ENCODE measurements at regions not wholly inside any gene's neighbourhood (a gene's known extent, or its start where the extent isn't known, plus 50 kb on each side); places are given as distances from the start of the nearest gene placed in this dataset.

DNA sequence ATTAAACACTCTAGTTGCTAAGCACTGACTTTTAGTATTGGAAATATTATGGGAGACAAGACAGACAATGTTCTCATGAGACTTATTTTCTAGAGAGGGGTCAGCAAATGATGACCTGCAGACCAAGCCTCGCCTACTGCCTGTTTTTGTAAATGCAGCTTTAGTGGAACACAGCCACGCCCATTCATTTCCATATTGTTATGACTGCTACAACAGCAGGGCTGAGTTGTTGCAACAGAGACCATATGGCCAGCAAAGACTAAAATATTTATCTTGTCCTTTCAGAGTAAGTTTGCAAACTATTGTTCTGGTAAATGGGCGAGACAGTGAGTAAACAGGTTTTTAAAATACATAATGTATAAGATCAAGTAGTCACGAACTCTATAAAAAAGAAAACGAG, 570.2 kb downstream of the NTRK3 start:
- TF ChIP-seq EHF (CRISPR knock-in tag; IDR thresholded peaks at IDR 0.05) (no peak), RAD21 (conservative IDR thresholded peaks at IDR 0.05 in 1 of 2, IDR thresholded peaks at IDR 0.05 in 1 of 2) (no peak), BHLHE40 (IDR thresholded peaks at IDR 0.05; ENCODE audit: low read depth, low read length) (no peak), RNF2 (IDR thresholded peaks at IDR 0.05; ENCODE audit: borderline replicate concordance, low read depth) (no peak), JUN (IDR thresholded peaks at IDR 0.05) (no peak), MAFK (IDR thresholded peaks at IDR 0.05; ENCODE audit: partially characterized antibody) (no peak), ZSCAN20 (CRISPR knock-in tag; IDR thresholded peaks at IDR 0.05) (no peak), RFX5 (IDR thresholded peaks at IDR 0.05) (no peak), ZFP36 (IDR thresholded peaks at IDR 0.05; ENCODE audit: borderline replicate concordance, partially characterized antibody) (no peak), HEYL (CRISPR knock-in tag; IDR thresholded peaks at IDR 0.05) (no peak), RCOR1 (IDR thresholded peaks at IDR 0.05; ENCODE audit: low read depth, low read length) (no peak), KDM5A (IDR thresholded peaks at IDR 0.05) (no peak), CEBPB (IDR thresholded peaks at IDR 0.05) (no peak)
- TF ChIP-seq, protein P1, sequence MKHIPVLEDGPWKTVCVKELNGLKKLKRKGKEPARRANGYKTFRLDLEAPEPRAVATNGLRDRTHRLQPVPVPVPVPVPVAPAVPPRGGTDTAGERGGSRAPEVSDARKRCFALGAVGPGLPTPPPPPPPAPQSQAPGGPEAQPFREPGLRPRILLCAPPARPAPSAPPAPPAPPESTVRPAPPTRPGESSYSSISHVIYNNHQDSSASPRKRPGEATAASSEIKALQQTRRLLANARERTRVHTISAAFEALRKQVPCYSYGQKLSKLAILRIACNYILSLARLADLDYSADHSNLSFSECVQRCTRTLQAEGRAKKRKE (CRISPR knock-in tag; IDR thresholded peaks at IDR 0.05; ENCODE audit: low read depth), result no peak
- TF ChIP-seq, protein P2, sequence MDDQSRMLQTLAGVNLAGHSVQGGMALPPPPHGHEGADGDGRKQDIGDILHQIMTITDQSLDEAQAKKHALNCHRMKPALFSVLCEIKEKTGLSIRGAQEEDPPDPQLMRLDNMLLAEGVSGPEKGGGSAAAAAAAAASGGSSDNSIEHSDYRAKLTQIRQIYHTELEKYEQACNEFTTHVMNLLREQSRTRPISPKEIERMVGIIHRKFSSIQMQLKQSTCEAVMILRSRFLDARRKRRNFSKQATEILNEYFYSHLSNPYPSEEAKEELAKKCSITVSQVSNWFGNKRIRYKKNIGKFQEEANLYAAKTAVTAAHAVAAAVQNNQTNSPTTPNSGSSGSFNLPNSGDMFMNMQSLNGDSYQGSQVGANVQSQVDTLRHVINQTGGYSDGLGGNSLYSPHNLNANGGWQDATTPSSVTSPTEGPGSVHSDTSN (IDR thresholded peaks at IDR 0.05), result no peak
- TF ChIP-seq, protein P3, sequence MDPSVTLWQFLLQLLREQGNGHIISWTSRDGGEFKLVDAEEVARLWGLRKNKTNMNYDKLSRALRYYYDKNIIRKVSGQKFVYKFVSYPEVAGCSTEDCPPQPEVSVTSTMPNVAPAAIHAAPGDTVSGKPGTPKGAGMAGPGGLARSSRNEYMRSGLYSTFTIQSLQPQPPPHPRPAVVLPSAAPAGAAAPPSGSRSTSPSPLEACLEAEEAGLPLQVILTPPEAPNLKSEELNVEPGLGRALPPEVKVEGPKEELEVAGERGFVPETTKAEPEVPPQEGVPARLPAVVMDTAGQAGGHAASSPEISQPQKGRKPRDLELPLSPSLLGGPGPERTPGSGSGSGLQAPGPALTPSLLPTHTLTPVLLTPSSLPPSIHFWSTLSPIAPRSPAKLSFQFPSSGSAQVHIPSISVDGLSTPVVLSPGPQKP (IDR thresholded peaks at IDR 0.05; ENCODE audit: low read depth, low read length), result no peak
- Histone ChIP-seq H3K4me2 (no peak overlapping the region), H3K9me3 (no peaks in the 10 kb centered on the region; the same call in 2 of the 3 replicates), H3K4me3 (no peak overlapping the region), H3K27ac (no peak overlapping the region), H3K4me1 (no peaks in the 10 kb centered on the region)
- no peak for FAIRE-seq
- CTCF ChIA-PET, result interaction anchor here (1.7 kb wide), 2 partner anchors 8 to 79 kb away, joined by 5 to 6 read pairs; no protein-coding TSS in a partner anchor
- ATAC-seq, result no peak
- WGBS (ENCODE audit: missing lambda C conversion rate), result 10% methylated on average over 5 of the region's 5 CpGs
- DNase-seq (ENCODE audit: low read depth in 1 of 2, low spot score in 1 of 2), result no peak
- POLR2A ChIA-PET, result no interaction called here

DNA sequence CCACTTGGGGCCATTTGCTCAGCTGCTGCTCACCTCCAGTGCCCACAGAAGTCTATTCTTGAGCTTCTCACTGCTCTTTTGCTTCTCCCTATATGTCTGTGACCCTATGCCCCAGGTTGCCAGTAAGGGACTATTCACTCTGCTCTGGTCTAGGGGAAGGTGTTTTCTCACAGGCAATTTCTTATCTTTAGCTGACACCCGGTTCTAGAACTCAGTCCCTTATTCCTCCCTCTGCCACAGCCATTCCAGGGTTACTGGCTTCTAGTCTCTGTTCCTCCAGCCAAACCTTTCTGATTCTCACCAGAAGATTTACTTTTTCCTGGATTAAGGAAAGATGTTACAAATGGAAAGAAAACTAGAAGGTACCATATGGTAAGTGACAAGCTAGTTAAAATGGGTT, 574.0 kb downstream of the NTRK3 start:
- ChIA-PET CTCF (no interaction called here), POLR2A (no interaction called here)
- 0 out of 3 replicates have a peak, but pooled peaks cover 5% of the 10 kb centered on the region for H3K4me1 ChIP-seq
- H3K27ac ChIP-seq, result no peak overlapping the region
- H3K4me2 ChIP-seq, result no peak overlapping the region
- no peak overlapping the region for H3K4me3 ChIP-seq
- 0 out of 3 replicates have a peak, but pooled peaks cover 4% of the 10 kb centered on the region for H3K9me3 ChIP-seq
- FAIRE-seq (no peak), ATAC-seq (no peak), DNase-seq (ENCODE audit: low read depth in 1 of 2, low spot score in 1 of 2) (no peak)
- 3% methylated on average over 1 of the region's 1 CpG for WGBS (ENCODE audit: missing lambda C conversion rate)
- TF ChIP-seq, protein P4, sequence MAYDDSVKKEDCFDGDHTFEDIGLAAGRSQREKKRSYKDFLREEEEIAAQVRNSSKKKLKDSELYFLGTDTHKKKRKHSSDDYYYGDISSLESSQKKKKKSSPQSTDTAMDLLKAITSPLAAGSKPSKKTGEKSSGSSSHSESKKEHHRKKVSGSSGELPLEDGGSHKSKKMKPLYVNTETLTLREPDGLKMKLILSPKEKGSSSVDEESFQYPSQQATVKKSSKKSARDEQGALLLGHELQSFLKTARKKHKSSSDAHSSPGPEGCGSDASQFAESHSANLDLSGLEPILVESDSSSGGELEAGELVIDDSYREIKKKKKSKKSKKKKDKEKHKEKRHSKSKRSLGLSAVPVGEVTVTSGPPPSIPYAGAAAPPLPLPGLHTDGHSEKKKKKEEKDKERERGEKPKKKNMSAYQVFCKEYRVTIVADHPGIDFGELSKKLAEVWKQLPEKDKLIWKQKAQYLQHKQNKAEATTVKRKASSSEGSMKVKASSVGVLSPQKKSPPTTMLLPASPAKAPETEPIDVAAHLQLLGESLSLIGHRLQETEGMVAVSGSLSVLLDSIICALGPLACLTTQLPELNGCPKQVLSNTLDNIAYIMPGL (CRISPR knock-in tag; IDR thresholded peaks at IDR 0.05; ENCODE audit: borderline replicate concordance), result no peak
- TF ChIP-seq, protein P1 (CRISPR knock-in tag; IDR thresholded peaks at IDR 0.05; ENCODE audit: low read depth), result no peak
- TF ChIP-seq FOSL2 (IDR thresholded peaks at IDR 0.05), result no peak
- no peak for TF ChIP-seq FOSL2 (CRISPR knock-in tag; IDR thresholded peaks at IDR 0.05)
- TF ChIP-seq GATA3 (IDR thresholded peaks at IDR 0.05; ENCODE audit: borderline replicate concordance), result no peak
- TF ChIP-seq, protein P5, sequence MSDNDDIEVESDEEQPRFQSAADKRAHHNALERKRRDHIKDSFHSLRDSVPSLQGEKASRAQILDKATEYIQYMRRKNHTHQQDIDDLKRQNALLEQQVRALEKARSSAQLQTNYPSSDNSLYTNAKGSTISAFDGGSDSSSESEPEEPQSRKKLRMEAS (IDR thresholded peaks at IDR 0.05), result no peak
- TF ChIP-seq POLR2A (IDR thresholded peaks at IDR 0.05; ENCODE audit: low read length), result no peak
- no peak for TF ChIP-seq RCOR1 (IDR thresholded peaks at IDR 0.05; ENCODE audit: low read depth, low read length)
- TF ChIP-seq, protein P6, sequence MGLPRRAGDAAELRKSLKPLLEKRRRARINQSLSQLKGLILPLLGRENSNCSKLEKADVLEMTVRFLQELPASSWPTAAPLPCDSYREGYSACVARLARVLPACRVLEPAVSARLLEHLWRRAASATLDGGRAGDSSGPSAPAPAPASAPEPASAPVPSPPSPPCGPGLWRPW (IDR thresholded peaks at IDR 0.05), result no peak
- no peak for TF ChIP-seq MYC (IDR thresholded peaks at IDR 0.05; ENCODE audit: borderline replicate concordance, low read length)
- TF ChIP-seq FOXS1 (CRISPR knock-in tag; IDR thresholded peaks at IDR 0.05), result no peak
- TF ChIP-seq HDAC2 (IDR thresholded peaks at IDR 0.05), result no peak
- TF ChIP-seq KDM1A (IDR thresholded peaks at IDR 0.05; ENCODE audit: low read depth), result no peak
- TF ChIP-seq SREBF2 (IDR thresholded peaks at IDR 0.05), result no peak
- TF ChIP-seq, protein P3 (IDR thresholded peaks at IDR 0.05; ENCODE audit: low read depth, low read length), result no peak
- no peak for TF ChIP-seq TP53 (CRISPR knock-in tag; IDR thresholded peaks at IDR 0.05)
- TF ChIP-seq, protein P7, sequence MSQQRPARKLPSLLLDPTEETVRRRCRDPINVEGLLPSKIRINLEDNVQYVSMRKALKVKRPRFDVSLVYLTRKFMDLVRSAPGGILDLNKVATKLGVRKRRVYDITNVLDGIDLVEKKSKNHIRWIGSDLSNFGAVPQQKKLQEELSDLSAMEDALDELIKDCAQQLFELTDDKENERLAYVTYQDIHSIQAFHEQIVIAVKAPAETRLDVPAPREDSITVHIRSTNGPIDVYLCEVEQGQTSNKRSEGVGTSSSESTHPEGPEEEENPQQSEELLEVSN (IDR thresholded peaks at IDR 0.05; ENCODE audit: borderline replicate concordance, low read depth), result no peak
